BJ (cell line): ENCODE measurements at regions not wholly inside any gene's neighbourhood (a gene's known extent, or its start where the extent isn't known, plus 50 kb on each side); places are given as distances from the start of the nearest gene placed in this dataset.

Experiments used
- CTCF ChIA-PET: fragments of 350-600 bp; formaldehyde crosslinking; extraction: SDS; loops from one replicate; lab custom pipeline; 2021; ENCODE audit warnings: antibody characterized with exemption, inconsistent platforms; lab: Yijun Ruan, JAX
- POLR2A ChIA-PET: fragments of 300-600 bp; sonication (Branson Sonifier 250); formaldehyde crosslinking; extraction: SDS; loops from one replicate; lab custom pipeline; 2021; ENCODE audit warnings: antibody characterized with exemption; lab: Charles Lee
- DNase-seq: peaks from one replicate; pipeline ENCODE4 v3.0.0-alpha.2; 2011; ENCODE audit warnings: low read depth
- H3K27me3 ChIP-seq: 2 replicates; pipeline ENCODE4 v1.6.0; 2011; ENCODE audit warnings: low read length; ENCODE audit not compliant: control insufficient read depth, insufficient read depth
- H3K36me3 ChIP-seq: 2 replicates; pipeline ENCODE4 v1.5.1; 2011; ENCODE audit warnings: low read length; ENCODE audit not compliant: control insufficient read depth, insufficient read depth
- H3K4me3 ChIP-seq: 2 replicates; pipeline ENCODE4 v1.5.1; 2011; ENCODE audit warnings: low read depth, mild to moderate bottlenecking, control low read depth, low read length
- TF ChIP-seq, protein P1 (sequence below): IDR thresholded peaks from 2 replicates; pipeline ENCODE4 v1.5.1; 2011; ENCODE audit warnings: low read depth, mild to moderate bottlenecking, control low read depth, inconsistent platforms, low read length, moderate library complexity; ENCODE audit not compliant: insufficient read depth

GRCh38 chr2:84026818-84027217 is 432.3 kb downstream of the SUCLG1 start:
- no peaks in the 10 kb centered on the region for H3K36me3 ChIP-seq
- TF ChIP-seq, protein P1, sequence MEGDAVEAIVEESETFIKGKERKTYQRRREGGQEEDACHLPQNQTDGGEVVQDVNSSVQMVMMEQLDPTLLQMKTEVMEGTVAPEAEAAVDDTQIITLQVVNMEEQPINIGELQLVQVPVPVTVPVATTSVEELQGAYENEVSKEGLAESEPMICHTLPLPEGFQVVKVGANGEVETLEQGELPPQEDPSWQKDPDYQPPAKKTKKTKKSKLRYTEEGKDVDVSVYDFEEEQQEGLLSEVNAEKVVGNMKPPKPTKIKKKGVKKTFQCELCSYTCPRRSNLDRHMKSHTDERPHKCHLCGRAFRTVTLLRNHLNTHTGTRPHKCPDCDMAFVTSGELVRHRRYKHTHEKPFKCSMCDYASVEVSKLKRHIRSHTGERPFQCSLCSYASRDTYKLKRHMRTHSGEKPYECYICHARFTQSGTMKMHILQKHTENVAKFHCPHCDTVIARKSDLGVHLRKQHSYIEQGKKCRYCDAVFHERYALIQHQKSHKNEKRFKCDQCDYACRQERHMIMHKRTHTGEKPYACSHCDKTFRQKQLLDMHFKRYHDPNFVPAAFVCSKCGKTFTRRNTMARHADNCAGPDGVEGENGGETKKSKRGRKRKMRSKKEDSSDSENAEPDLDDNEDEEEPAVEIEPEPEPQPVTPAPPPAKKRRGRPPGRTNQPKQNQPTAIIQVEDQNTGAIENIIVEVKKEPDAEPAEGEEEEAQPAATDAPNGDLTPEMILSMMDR: no peak
- DNase-seq: no peak
- CTCF ChIA-PET: no interaction called here
- no peaks in the 10 kb centered on the region for H3K27me3 ChIP-seq
- no peak overlapping the region for H3K4me3 ChIP-seq
- POLR2A ChIA-PET: no interaction called here

- Histone ChIP-seq H3K27me3 (no peaks in the 10 kb centered on the region), H3K4me3 (no peak overlapping the region), H3K36me3 (no peaks in the 10 kb centered on the region)
- ChIA-PET POLR2A (no interaction called here), CTCF (interaction anchor here (0.7 to 1.8 kb wide), 13 partner anchors 9 to 402 kb away, joined by 3 to 22 read pairs (median 4); no protein-coding TSS in a partner anchor)
- peak; percentile 1 for DNase-seq
- TF ChIP-seq, protein P1: peak; percentile 74
Observed at GRCh38 chr2:84022810-84023431, 436.2 kb downstream of the SUCLG1 start.

DNA sequence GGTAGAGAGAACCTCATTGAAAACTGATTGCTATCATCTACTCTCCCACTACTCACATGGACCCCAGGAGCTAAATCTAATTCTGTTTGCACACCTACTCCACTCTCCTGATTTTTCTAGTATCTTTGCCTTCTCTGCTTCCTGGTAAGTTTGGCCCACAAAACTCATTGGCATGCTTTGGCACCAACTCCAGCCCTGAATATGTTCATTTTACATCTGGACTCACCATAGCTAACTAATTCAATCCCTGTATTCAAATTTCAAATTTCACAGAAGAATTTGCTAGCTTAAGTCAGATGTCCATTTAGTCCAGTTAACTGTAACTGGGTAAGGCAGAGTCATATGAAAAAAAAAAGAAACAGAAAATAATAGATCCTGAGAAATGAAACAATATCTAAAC is 442.1 kb downstream of the SUCLG1 start:
- POLR2A ChIA-PET: no interaction called here
- TF ChIP-seq, protein P1: no peak
- no peak for DNase-seq
- Histone ChIP-seq H3K27me3 (no peaks in the 10 kb centered on the region), H3K36me3 (no peaks in the 10 kb centered on the region), H3K4me3 (no peak overlapping the region)
- CTCF ChIA-PET: interaction anchor here (2.5 kb wide), 1 partner anchor 298 kb away, joined by 9 read pairs; no protein-coding TSS in a partner anchor

GRCh38 chr2:84016183-84016582 is 442.9 kb downstream of the SUCLG1 start:
- Histone ChIP-seq H3K27me3 (no peaks in the 10 kb centered on the region), H3K36me3 (no peaks in the 10 kb centered on the region), H3K4me3 (no peak overlapping the region)
- no peak for DNase-seq
- ChIA-PET CTCF (interaction anchor here (2.5 kb wide), 1 partner anchor 298 kb away, joined by 9 read pairs; no protein-coding TSS in a partner anchor), POLR2A (no interaction called here)
- TF ChIP-seq, protein P1: no peak

DNA sequence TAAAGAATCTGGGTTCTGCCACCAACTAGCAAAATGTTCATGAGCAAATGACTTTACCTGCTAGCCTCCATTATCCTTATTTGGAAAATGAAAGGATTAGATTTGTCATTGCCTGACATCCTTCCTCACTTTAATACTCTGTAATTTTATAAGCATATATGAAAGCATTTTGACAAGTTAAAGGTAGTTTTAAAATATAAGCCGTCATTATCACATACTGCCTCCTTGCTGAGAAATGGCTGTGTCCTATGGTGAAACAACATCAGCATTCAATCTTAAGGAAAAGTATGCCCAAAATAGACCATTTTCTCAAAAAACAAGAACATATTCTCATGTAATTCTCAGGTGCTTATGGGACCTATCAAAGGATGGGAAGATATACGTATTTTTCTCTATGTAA is 461.2 kb downstream of the SUCLG1 start:
- ChIA-PET CTCF (no interaction called here), POLR2A (no interaction called here)
- TF ChIP-seq, protein P1: no peak
- H3K27me3 ChIP-seq: no peaks in the 10 kb centered on the region
- no peak for DNase-seq
- H3K4me3 ChIP-seq: no peak overlapping the region
- no peaks in the 10 kb centered on the region for H3K36me3 ChIP-seq
